Loucy (cell line): ENCODE measurements at regions not wholly inside any gene's neighbourhood (a gene's known extent, or its start where the extent isn't known, plus 50 kb on each side); places are given as distances from the start of the nearest gene placed in this dataset.

Experiments used
- EZH2phosphoT487 ChIP-seq: fragments of 200-600 bp; IDR thresholded peaks from 2 replicates; pipeline ENCODE4 v1.6.1; 2018; ENCODE audit warnings: antibody characterized with exemption, mild to moderate bottlenecking, moderate library complexity, borderline replicate concordance
- TF ChIP-seq, protein P1 (sequence below): fragments of 200-600 bp; sonication (generic); conservative IDR thresholded peaks from 2 replicates; pipeline ENCODE4 v1.5.1; 2014; ENCODE audit warnings: mild to moderate bottlenecking, antibody characterized with exemption, low read length

DNA sequence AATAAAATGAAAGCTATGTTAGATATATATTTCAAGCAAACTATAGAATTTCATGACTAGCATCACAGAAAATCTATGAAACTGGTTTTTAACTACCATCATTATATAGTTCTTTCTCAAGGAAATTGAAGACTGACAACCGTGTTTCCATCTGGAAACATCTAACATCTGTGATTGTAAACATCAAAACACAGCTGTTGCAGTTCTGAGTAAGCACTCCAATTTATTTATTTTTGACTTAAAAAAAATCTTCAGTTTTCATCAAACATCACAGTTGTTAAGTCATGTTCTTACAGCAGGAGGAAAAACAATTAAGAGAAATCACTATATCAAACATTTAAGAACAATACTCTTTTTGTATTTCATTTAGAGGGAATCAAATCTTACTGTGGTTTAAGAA is 1653.0 kb upstream of the MIR17HG start:
- TF ChIP-seq, protein P1, sequence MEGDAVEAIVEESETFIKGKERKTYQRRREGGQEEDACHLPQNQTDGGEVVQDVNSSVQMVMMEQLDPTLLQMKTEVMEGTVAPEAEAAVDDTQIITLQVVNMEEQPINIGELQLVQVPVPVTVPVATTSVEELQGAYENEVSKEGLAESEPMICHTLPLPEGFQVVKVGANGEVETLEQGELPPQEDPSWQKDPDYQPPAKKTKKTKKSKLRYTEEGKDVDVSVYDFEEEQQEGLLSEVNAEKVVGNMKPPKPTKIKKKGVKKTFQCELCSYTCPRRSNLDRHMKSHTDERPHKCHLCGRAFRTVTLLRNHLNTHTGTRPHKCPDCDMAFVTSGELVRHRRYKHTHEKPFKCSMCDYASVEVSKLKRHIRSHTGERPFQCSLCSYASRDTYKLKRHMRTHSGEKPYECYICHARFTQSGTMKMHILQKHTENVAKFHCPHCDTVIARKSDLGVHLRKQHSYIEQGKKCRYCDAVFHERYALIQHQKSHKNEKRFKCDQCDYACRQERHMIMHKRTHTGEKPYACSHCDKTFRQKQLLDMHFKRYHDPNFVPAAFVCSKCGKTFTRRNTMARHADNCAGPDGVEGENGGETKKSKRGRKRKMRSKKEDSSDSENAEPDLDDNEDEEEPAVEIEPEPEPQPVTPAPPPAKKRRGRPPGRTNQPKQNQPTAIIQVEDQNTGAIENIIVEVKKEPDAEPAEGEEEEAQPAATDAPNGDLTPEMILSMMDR: no peak
- no peak for TF ChIP-seq EZH2phosphoT487
